ENCODE measurements at regions not wholly inside any gene's neighbourhood (a gene's known extent, or its start where the extent isn't known, plus 50 kb on each side); places are given as distances from the start of the nearest gene placed in this dataset.
"Not testable (repeated sequence)": the region's sequence is repeated elsewhere in the genome, so short reads cannot be mapped to it uniquely, and the experiment has no call there.

- DNase-seq, result no peak
These were observed 94.1 kb upstream of the ZNF438 start for GRCh38 chr10:31125789-31126188.

- no peak for DNase-seq
These were observed 94.9 kb upstream of the ZNF438 start for GRCh38 chr10:31126593-31126992.

GRCh38 chr10:31128536-31128935, 96.9 kb upstream of the ZNF438 start:
- DNase-seq, result no peak

GRCh38 chr10:31129271-31129670, 97.6 kb upstream of the ZNF438 start:
- no peak for DNase-seq

GRCh38 chr10:31129880-31130405, 98.3 kb upstream of the ZNF438 start:
- DNase-seq, result no peak

- DNase-seq, result no peak
These were observed 98.7 kb upstream of the ZNF438 start for GRCh38 chr10:31130406-31130805.

- DNase-seq, result no peak
These were observed 99.6 kb upstream of the ZNF438 start for GRCh38 chr10:31131251-31131650.

- no peak for DNase-seq
These were observed 101.1 kb upstream of the ZNF438 start for GRCh38 chr10:31132681-31133244.

GRCh38 chr10:31133251-31133791, 101.7 kb upstream of the ZNF438 start:
- no peak for DNase-seq

- DNase-seq, result peak; percentile 77
These were observed 102.2 kb upstream of the ZNF438 start for GRCh38 chr10:31133792-31134310.

- no peak for DNase-seq
These were observed 102.8 kb upstream of the ZNF438 start for GRCh38 chr10:31134311-31134952.

- DNase-seq, result no peak
These were observed 103.5 kb upstream of the ZNF438 start for GRCh38 chr10:31135171-31135570.

GRCh38 chr10:31135791-31136190, 104.1 kb upstream of the ZNF438 start:
- DNase-seq, result not testable (repeated sequence)

- no peak for DNase-seq
These were observed 104.7 kb upstream of the ZNF438 start for GRCh38 chr10:31136386-31136785.

GRCh38 chr10:31136930-31137885, 105.5 kb upstream of the ZNF438 start:
- no peak for DNase-seq

GRCh38 chr10:31138026-31138553, 106.4 kb upstream of the ZNF438 start:
- DNase-seq, result no peak

- DNase-seq, result no peak
These were observed 107.8 kb upstream of the ZNF438 start for GRCh38 chr10:31139497-31139896.

GRCh38 chr10:31140716-31141115, 109.1 kb upstream of the ZNF438 start:
- DNase-seq, result no peak

GRCh38 chr10:31142026-31142425, 110.4 kb upstream of the ZNF438 start:
- no peak for DNase-seq

- no peak for DNase-seq
These were observed 111.8 kb upstream of the ZNF438 start for GRCh38 chr10:31143331-31143935.

- DNase-seq, result no peak
These were observed 114.3 kb upstream of the ZNF438 start for GRCh38 chr10:31145986-31146385.

GRCh38 chr10:31146491-31147209, 115.0 kb upstream of the ZNF438 start:
- no peak for DNase-seq

Data from stimulated activated CD4-positive, alpha-beta T cell treated with anti-CD3 and anti-CD28 coated beads, Interleukin-12 subunit alpha, Interleukin-12 subunit beta, amount 100 ng/mL, for 4 hours (primary cell).